ENCODE measurements at regions not wholly inside any gene's neighbourhood (a gene's known extent, or its start where the extent isn't known, plus 50 kb on each side); places are given as distances from the start of the nearest gene placed in this dataset.

- Histone ChIP-seq H3K27me3 (replicated peaks) (no peaks in the 10 kb centered on the region), H3K27ac (no peak overlapping the region), H3K36me3 (replicated peaks) (no peaks in the 10 kb centered on the region), H3K4me3 (ENCODE audit: low read depth, low read length) (no peak overlapping the region)
- in situ Hi-C loops (cut with HindIII; ENCODE audit: low pct_ligation_motif_present, low sequenced_read_pairs), result no loop called here
- TF ChIP-seq CTCF (IDR thresholded peaks at IDR 0.05; ENCODE audit: low read depth, low read length, missing control alignments), result no peak
- no peak for DNase-seq
Measured at GRCh38 chr10:63922468-63923284, 401.5 kb downstream of the REEP3 start.

- H3K27ac ChIP-seq, result no peak overlapping the region
- no peaks in the 10 kb centered on the region for H3K36me3 ChIP-seq (replicated peaks)
- in situ Hi-C loops (cut with HindIII; ENCODE audit: low pct_ligation_motif_present, low sequenced_read_pairs), result no loop called here
- DNase-seq, result no peak
- TF ChIP-seq CTCF (IDR thresholded peaks at IDR 0.05; ENCODE audit: low read depth, low read length, missing control alignments), result no peak
- no peaks in the 10 kb centered on the region for H3K27me3 ChIP-seq (replicated peaks)
- no peak overlapping the region for H3K4me3 ChIP-seq (ENCODE audit: low read depth, low read length)
Measured at GRCh38 chr10:63929831-63930467, 408.7 kb downstream of the REEP3 start.

- no peak for TF ChIP-seq CTCF (IDR thresholded peaks at IDR 0.05; ENCODE audit: low read depth, low read length, missing control alignments)
- Histone ChIP-seq H3K27ac (no peak overlapping the region), H3K27me3 (replicated peaks) (no peaks in the 10 kb centered on the region), H3K4me3 (ENCODE audit: low read depth, low read length) (no peak overlapping the region), H3K36me3 (replicated peaks) (no peaks in the 10 kb centered on the region)
- in situ Hi-C loops (cut with HindIII; ENCODE audit: low pct_ligation_motif_present, low sequenced_read_pairs), result no loop called here
- no peak for DNase-seq
Measured at GRCh38 chr10:63930584-63930983, 409.4 kb downstream of the REEP3 start.

- no peak for DNase-seq
- in situ Hi-C loops (cut with HindIII; ENCODE audit: low pct_ligation_motif_present, low sequenced_read_pairs), result no loop called here
Measured at GRCh38 chr10:63935705-63936104, 414.5 kb downstream of the REEP3 start.

GRCh38 chr10:63940277-63940922 lies 419.2 kb downstream of the REEP3 start:
- TF ChIP-seq CTCF (IDR thresholded peaks at IDR 0.05; ENCODE audit: low read depth, low read length, missing control alignments), result no peak
- Histone ChIP-seq H3K27ac (no peak overlapping the region), H3K27me3 (replicated peaks) (no peaks in the 10 kb centered on the region), H3K36me3 (replicated peaks) (no peaks in the 10 kb centered on the region), H3K4me3 (ENCODE audit: low read depth, low read length) (no peak overlapping the region)
- no peak for DNase-seq
- in situ Hi-C loops (cut with HindIII; ENCODE audit: low pct_ligation_motif_present, low sequenced_read_pairs), result no loop called here

More at GRCh38 chr10:63935705-63936104, 414.5 kb downstream of the REEP3 start:
- no peak for TF ChIP-seq CTCF (IDR thresholded peaks at IDR 0.05; ENCODE audit: low read depth, low read length, missing control alignments)
- Histone ChIP-seq H3K4me3 (ENCODE audit: low read depth, low read length) (no peak overlapping the region), H3K27me3 (replicated peaks) (no peaks in the 10 kb centered on the region), H3K27ac (no peak overlapping the region), H3K36me3 (replicated peaks) (no peaks in the 10 kb centered on the region)
